OCI-LY1 (cell line): ENCODE measurements at regions not wholly inside any gene's neighbourhood (a gene's known extent, or its start where the extent isn't known, plus 50 kb on each side); places are given as distances from the start of the nearest gene placed in this dataset.

ENCODE experiments used
- CTCF ChIP-seq: fragments of 200-600 bp; sonication (generic), shearing (Covaris generic); IDR thresholded peaks from 2 replicates; pipeline ENCODE4 v1.5.1; 2017; ENCODE audit warnings: mild to moderate bottlenecking, antibody characterized with exemption, low read length, moderate library complexity, mixed read lengths
- EZH2 ChIP-seq: fragments of 200-600 bp; sonication (generic), shearing (Covaris generic); IDR thresholded peaks from 2 replicates; pipeline ENCODE4 v1.8.0; 2017; ENCODE audit warnings: borderline replicate concordance, mixed run types, mild to moderate bottlenecking, antibody characterized with exemption, low read length, moderate library complexity, mixed read lengths

- no peak for TF ChIP-seq CTCF
- TF ChIP-seq EZH2: no peak
Observed at GRCh38 chr22:47919893-47920292, 1157.4 kb downstream of the TBC1D22A start.
